Parathyroid adenoma (tissue), 2 donors: ENCODE measurements at regions not wholly inside any gene's neighbourhood (a gene's known extent, or its start where the extent isn't known, plus 50 kb on each side); places are given as distances from the start of the nearest gene placed in this dataset.

Source experiments
- H2AFZ ChIP-seq: fragments of 300-600 bp; sonication (generic); one replicate; pipeline ENCODE4 v1.7.0; 2017; ENCODE audit warnings: antibody characterized with exemption, mild to moderate bottlenecking
- H3K27ac ChIP-seq: fragments of 300-600 bp; sonication (generic); one replicate; pipeline ENCODE4 v1.7.0; 2017
- H3K27me3 ChIP-seq: fragments of 300-600 bp; sonication (generic); one replicate; pipeline ENCODE4 v1.7.0; 2017; ENCODE audit warnings: low read length; ENCODE audit not compliant: control insufficient read depth, insufficient read depth
- H3K36me3 ChIP-seq: fragments of 300-600 bp; sonication (generic); one replicate; pipeline ENCODE4 v1.7.0; 2017; ENCODE audit warnings: low read length; ENCODE audit not compliant: control insufficient read depth, insufficient read depth
- H3K4me1 ChIP-seq: fragments of 300-600 bp; sonication (generic); one replicate; pipeline ENCODE4 v1.7.0; 2017; ENCODE audit warnings: control low read depth
- H3K4me2 ChIP-seq: fragments of 300-600 bp; sonication (generic); one replicate; pipeline ENCODE4 v1.7.0; 2017; ENCODE audit warnings: low read length
- H3K4me3 ChIP-seq: fragments of 300-600 bp; sonication (generic); one replicate; pipeline ENCODE4 v1.7.0; 2017; ENCODE audit warnings: low read depth, low read length
- H3K79me2 ChIP-seq: fragments of 300-600 bp; sonication (generic); one replicate; pipeline ENCODE4 v1.7.0; 2017; ENCODE audit warnings: control low read depth
- H3K9ac ChIP-seq: fragments of 300-600 bp; sonication (generic); one replicate; pipeline ENCODE4 v1.7.0; 2017; ENCODE audit warnings: mild to moderate bottlenecking
- H3K9me3 ChIP-seq: fragments of 300-600 bp; sonication (generic); one replicate; pipeline ENCODE4 v1.7.0; 2017; ENCODE audit warnings: low read length; ENCODE audit not compliant: control insufficient read depth
- CTCF ChIP-seq: fragments of 300-600 bp; sonication (generic); IDR thresholded peaks from one replicate; pipeline ENCODE4 v1.7.0; 2017; ENCODE audit warnings: antibody characterized with exemption, mild to moderate bottlenecking
- donor health status: primary hyperparathyroidism.

GRCh38 chr11:116221351-116221750, 551.4 kb downstream of the BUD13 start:
- H3K4me1 ChIP-seq, result no peaks in the 10 kb centered on the region
- H2AFZ ChIP-seq, result no peak overlapping the region
- H3K79me2 ChIP-seq, result no peaks in the 10 kb centered on the region
- no peak overlapping the region for H3K4me2 ChIP-seq
- no peak overlapping the region for H3K9ac ChIP-seq
- H3K27ac ChIP-seq, result no peak overlapping the region
- H3K4me3 ChIP-seq, result no peak overlapping the region
- H3K9me3 ChIP-seq, result no peaks in the 10 kb centered on the region
- H3K36me3 ChIP-seq, result no peaks in the 10 kb centered on the region
- no peak for TF ChIP-seq CTCF
- no peaks in the 10 kb centered on the region for H3K27me3 ChIP-seq

GRCh38 chr11:116219171-116219635, 553.6 kb downstream of the BUD13 start:
- H3K36me3 ChIP-seq, result no peaks in the 10 kb centered on the region
- H3K9me3 ChIP-seq, result no peaks in the 10 kb centered on the region
- H3K4me3 ChIP-seq, result no peak overlapping the region
- H3K27ac ChIP-seq, result no peak overlapping the region
- no peak for TF ChIP-seq CTCF
- H3K9ac ChIP-seq, result no peak overlapping the region
- H3K4me2 ChIP-seq, result no peak overlapping the region
- no peak overlapping the region for H2AFZ ChIP-seq
- no peaks in the 10 kb centered on the region for H3K79me2 ChIP-seq
- no peaks in the 10 kb centered on the region for H3K4me1 ChIP-seq
- H3K27me3 ChIP-seq, result no peaks in the 10 kb centered on the region

- no peaks in the 10 kb centered on the region for H3K9me3 ChIP-seq
- H3K79me2 ChIP-seq, result no peaks in the 10 kb centered on the region
Observed at GRCh38 chr11:116217441-116217840, 555.3 kb downstream of the BUD13 start.

GRCh38 chr11:116217006-116217405, 555.8 kb downstream of the BUD13 start:
- no peaks in the 10 kb centered on the region for H3K27me3 ChIP-seq
- H3K36me3 ChIP-seq, result no peaks in the 10 kb centered on the region
- H3K4me1 ChIP-seq, result no peaks in the 10 kb centered on the region
- H3K27ac ChIP-seq, result no peak overlapping the region
- no peaks in the 10 kb centered on the region for H3K9me3 ChIP-seq
- H3K9ac ChIP-seq, result no peak overlapping the region
- H3K79me2 ChIP-seq, result no peaks in the 10 kb centered on the region
- no peak overlapping the region for H2AFZ ChIP-seq
- TF ChIP-seq CTCF, result peak; percentile 30
- no peak overlapping the region for H3K4me3 ChIP-seq
- H3K4me2 ChIP-seq, result no peak overlapping the region

More at GRCh38 chr11:116217441-116217840, 555.3 kb downstream of the BUD13 start:
- Histone ChIP-seq H3K4me1 (no peaks in the 10 kb centered on the region), H2AFZ (no peak overlapping the region), H3K27ac (no peak overlapping the region), H3K4me3 (no peak overlapping the region), H3K4me2 (no peak overlapping the region), H3K36me3 (no peaks in the 10 kb centered on the region), H3K27me3 (no peaks in the 10 kb centered on the region), H3K9ac (no peak overlapping the region)
- TF ChIP-seq CTCF, result no peak

- no peak overlapping the region for H2AFZ ChIP-seq
- H3K4me2 ChIP-seq, result no peak overlapping the region
- no peak for TF ChIP-seq CTCF
- no peak overlapping the region for H3K27ac ChIP-seq
- no peaks in the 10 kb centered on the region for H3K9me3 ChIP-seq
- no peak overlapping the region for H3K4me3 ChIP-seq
- no peaks in the 10 kb centered on the region for H3K79me2 ChIP-seq
- H3K9ac ChIP-seq, result no peak overlapping the region
- H3K27me3 ChIP-seq, result no peaks in the 10 kb centered on the region
- H3K4me1 ChIP-seq, result no peaks in the 10 kb centered on the region
- H3K36me3 ChIP-seq, result no peaks in the 10 kb centered on the region
Observed at GRCh38 chr11:116215471-116216113, 557.2 kb downstream of the BUD13 start.
